AG04450 (cell line): ENCODE measurements at regions not wholly inside any gene's neighbourhood (a gene's known extent, or its start where the extent isn't known, plus 50 kb on each side); places are given as distances from the start of the nearest gene placed in this dataset.

Source experiments
- CTCF ChIA-PET: fragments of 300-600, 350-600 bp; formaldehyde crosslinking; extraction: SDS; loops from one replicate; lab custom pipeline; 2022; ENCODE audit warnings: antibody characterized with exemption, inconsistent platforms; lab: Charles Lee
- POLR2A ChIA-PET: fragments of 350-600 bp; formaldehyde crosslinking; extraction: SDS; loops from one replicate; lab custom pipeline; 2021; ENCODE audit warnings: antibody characterized with exemption, inconsistent platforms; lab: Yijun Ruan, JAX
- DNase-seq: peaks from one replicate; pipeline ENCODE4 v3.0.0-alpha.2; 2011; ENCODE audit warnings: low read depth, low spot score
- H3K27ac ChIP-seq: one replicate; pipeline ENCODE4 v1.5.1; 2012; ENCODE audit warnings: low read depth, low read length, control low read depth
- H3K27me3 ChIP-seq: one replicate; pipeline ENCODE4 v1.6.0; 2012; ENCODE audit warnings: low read length; ENCODE audit not compliant: control insufficient read depth, insufficient read depth
- H3K4me3 ChIP-seq: 2 replicates; pipeline ENCODE4 v1.5.1; 2011; ENCODE audit warnings: mild to moderate bottlenecking, low read depth, low read length, control low read depth
- H3K9me3 ChIP-seq: 2 replicates; pipeline ENCODE4 v1.5.1; 2012; ENCODE audit warnings: low read length; ENCODE audit not compliant: control insufficient read depth, insufficient read depth
- TF ChIP-seq, protein P1 (sequence below): IDR thresholded peaks from 2 replicates; pipeline ENCODE4 v1.5.1; 2011; ENCODE audit warnings: low read depth, low read length, control low read depth, inconsistent platforms

DNA sequence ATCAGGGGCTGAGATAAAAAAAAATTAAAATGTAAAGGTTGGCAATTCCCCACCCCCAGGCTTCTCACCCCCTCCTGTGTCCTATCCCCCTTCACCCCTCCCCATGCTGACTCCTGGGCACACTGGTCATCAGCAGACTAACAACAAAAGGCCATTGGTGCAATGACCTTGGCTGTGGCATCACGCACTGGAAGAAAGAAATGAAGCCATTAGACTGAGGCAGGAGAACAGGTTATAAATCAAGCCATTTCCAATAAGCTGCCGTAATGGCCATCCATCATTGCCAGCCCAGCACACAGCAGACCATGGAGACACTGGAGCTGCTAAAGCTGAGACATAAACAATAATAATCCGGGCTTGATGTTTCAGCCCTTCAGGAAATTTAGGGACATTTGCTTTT is 342.4 kb upstream of the ETAA1 start:
- no peak overlapping the region for H3K4me3 ChIP-seq
- no peak overlapping the region for H3K27ac ChIP-seq
- CTCF ChIA-PET, result no interaction called here
- TF ChIP-seq, protein P1, sequence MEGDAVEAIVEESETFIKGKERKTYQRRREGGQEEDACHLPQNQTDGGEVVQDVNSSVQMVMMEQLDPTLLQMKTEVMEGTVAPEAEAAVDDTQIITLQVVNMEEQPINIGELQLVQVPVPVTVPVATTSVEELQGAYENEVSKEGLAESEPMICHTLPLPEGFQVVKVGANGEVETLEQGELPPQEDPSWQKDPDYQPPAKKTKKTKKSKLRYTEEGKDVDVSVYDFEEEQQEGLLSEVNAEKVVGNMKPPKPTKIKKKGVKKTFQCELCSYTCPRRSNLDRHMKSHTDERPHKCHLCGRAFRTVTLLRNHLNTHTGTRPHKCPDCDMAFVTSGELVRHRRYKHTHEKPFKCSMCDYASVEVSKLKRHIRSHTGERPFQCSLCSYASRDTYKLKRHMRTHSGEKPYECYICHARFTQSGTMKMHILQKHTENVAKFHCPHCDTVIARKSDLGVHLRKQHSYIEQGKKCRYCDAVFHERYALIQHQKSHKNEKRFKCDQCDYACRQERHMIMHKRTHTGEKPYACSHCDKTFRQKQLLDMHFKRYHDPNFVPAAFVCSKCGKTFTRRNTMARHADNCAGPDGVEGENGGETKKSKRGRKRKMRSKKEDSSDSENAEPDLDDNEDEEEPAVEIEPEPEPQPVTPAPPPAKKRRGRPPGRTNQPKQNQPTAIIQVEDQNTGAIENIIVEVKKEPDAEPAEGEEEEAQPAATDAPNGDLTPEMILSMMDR, result no peak
- no peaks in the 10 kb centered on the region for H3K27me3 ChIP-seq
- POLR2A ChIA-PET, result no interaction called here
- H3K9me3 ChIP-seq, result no peaks in the 10 kb centered on the region
- DNase-seq, result no peak

DNA sequence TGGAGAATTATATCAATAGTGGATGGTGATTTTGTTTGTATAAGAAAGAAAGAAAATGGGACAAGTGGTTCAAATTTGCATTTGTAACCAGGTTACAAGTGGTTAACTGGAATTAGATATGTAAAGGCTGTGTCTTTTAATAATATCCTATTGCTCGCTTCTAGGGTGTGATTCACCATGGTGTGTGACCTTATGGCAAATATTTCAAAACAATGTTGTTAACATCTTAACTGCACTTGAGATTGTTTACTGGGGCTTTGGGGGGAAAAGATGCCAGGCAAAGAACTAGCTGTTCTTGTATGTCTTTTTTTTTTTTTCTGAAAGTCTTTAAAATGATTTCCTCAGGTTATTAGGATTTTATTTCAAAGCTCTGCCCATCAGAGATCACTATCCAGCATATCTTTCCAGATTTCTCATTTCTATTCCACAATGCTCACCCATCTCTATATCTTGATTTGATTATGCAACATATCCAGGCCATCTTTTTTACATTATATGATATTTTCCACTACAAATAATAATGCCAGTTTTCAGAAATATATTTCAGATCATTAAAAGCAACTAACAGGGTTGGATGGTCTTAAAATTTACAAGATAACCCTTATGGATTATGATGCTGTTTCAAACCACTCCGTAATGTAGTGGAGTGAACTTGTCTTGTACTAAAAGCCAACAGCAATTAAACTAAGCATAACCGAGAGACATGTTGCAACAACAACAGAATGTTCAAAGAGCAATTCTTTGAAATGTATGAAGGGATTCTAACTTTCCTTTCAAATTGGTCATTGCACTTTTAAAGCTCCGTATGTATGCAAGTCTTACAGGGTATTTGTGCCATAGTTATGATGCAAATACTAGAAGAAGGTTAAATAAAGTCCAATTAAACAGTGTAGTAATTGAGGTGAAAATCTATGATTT is 341.5 kb upstream of the ETAA1 start:
- Histone ChIP-seq H3K27ac (no peak overlapping the region), H3K27me3 (no peaks in the 10 kb centered on the region), H3K4me3 (no peak overlapping the region), H3K9me3 (no peaks in the 10 kb centered on the region)
- ChIA-PET POLR2A (no interaction called here), CTCF (no interaction called here)
- DNase-seq, result peak; percentile 8
- TF ChIP-seq, protein P1, result no peak

DNA sequence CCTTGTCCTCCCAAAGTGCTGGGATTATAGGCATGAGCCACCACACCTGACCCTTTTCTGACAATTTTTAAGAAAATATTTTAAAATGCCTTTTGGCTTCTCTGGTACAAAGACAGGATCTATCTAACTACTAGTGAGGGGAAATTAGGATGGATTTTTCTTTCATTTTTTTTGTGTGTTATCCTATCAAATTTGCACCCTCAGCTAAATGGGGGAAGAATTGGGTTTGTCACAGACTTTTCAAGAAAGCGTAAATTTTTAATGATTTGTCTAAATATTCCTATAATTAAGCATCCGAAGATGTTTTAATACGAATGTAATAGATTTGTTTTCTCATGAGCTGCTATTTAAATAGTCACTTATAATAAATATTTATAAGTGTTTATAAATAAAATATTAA is 340.0 kb upstream of the ETAA1 start:
- Histone ChIP-seq H3K27me3 (no peaks in the 10 kb centered on the region), H3K4me3 (no peak overlapping the region), H3K9me3 (no peaks in the 10 kb centered on the region), H3K27ac (no peak overlapping the region)
- TF ChIP-seq, protein P1, result no peak
- DNase-seq, result no peak
- CTCF ChIA-PET, result no interaction called here
- POLR2A ChIA-PET, result no interaction called here

DNA sequence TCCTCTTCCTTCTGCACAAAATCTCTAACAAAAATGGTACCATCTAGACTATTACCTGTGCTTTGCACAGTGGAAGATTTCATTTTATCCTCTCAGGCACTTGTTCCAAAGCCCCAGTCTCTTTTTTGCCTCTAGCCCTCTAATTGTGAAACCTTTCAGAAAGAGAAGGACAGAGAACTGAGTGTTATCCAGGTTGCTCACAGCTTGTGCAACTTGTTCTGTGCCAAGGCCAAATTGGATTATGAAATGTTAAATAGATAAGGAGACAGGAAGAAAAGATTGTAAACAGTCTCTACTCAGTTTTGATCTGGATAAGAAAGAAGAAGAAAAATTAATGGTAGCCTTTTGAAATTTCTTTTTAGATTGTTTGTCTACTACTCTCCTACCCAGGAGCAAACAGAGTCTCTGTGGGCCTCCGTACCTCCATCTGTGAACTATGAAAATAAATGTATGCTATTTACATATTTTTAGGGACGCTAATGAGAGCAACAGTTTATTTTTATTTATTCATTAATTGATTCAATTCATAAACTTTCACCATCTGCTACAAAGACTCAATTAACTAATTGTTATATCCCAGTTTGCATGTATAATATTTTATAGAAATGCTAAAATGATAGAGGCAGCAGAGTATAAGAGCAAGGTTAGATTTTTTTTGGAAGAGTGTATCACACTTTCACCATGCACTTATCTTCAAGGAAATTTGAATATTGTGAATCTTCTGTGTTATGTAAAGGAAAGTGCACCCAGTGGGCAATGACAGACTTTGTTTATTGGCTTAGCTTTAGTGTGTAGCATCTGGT is 339.0 kb upstream of the ETAA1 start:
- ChIA-PET CTCF (no interaction called here), POLR2A (no interaction called here)
- TF ChIP-seq, protein P1, result no peak
- peak; percentile 13 for DNase-seq
- Histone ChIP-seq H3K27me3 (no peaks in the 10 kb centered on the region), H3K9me3 (no peaks in the 10 kb centered on the region), H3K27ac (no peak overlapping the region), H3K4me3 (no peak overlapping the region)

DNA sequence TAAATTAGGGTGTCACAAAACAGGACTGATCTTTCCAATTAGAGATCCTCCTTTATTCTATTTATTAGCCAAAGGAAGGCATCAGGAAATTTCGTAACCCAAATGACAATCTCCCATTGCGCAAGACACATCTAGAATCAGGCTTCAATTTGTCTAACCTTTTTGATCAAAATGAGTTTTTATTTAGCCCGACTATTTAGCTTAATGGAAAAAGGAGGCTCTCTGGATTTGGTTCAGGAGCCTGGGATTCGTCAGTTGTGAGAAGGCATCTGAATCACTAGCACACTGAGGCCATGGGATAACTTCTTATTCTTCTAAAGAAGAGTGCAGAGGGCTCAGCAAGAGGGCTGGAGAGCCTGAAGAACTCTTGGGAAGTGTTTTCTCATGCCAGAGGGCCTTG is 332.1 kb upstream of the ETAA1 start:
- H3K4me3 ChIP-seq, result no peak overlapping the region
- CTCF ChIA-PET, result no interaction called here
- POLR2A ChIA-PET, result no interaction called here
- TF ChIP-seq, protein P1, result no peak
- no peaks in the 10 kb centered on the region for H3K27me3 ChIP-seq
- no peak for DNase-seq
- no peak overlapping the region for H3K27ac ChIP-seq
- H3K9me3 ChIP-seq, result no peaks in the 10 kb centered on the region
